Adrenal gland (tissue), 5 donors: ENCODE measurements at regions not wholly inside any gene's neighbourhood (a gene's known extent, or its start where the extent isn't known, plus 50 kb on each side); places are given as distances from the start of the nearest gene placed in this dataset.

Source experiments
- POLR2A ChIP-seq, 2 donors: fragments of 450-650 bp; IDR thresholded peaks; one replicate each; pipeline ENCODE4 v1.6.1; 2017; ENCODE audit warnings: antibody characterized with exemption in 2 of 2, mild to moderate bottlenecking in 2 of 2, moderate library complexity in 1 of 2
- TF ChIP-seq, protein P1 (sequence below), 6 experiments: fragments of 450-650 bp in 4 of 6; fragments of 200-600 bp in 2 of 6; sonication (generic) in 1 of 6; IDR thresholded peaks; 1 replicate in 5 of 6; 2 replicates in 1 of 6; pipeline versions ENCODE4 v1.5.1 to v1.8.0; 2016 to 2021; ENCODE audit warnings: antibody characterized with exemption in 6 of 6, mild to moderate bottlenecking in 2 of 6, moderate library complexity in 1 of 6
- donor health status: DM: no; HTN: no; CAD: no.

DNA sequence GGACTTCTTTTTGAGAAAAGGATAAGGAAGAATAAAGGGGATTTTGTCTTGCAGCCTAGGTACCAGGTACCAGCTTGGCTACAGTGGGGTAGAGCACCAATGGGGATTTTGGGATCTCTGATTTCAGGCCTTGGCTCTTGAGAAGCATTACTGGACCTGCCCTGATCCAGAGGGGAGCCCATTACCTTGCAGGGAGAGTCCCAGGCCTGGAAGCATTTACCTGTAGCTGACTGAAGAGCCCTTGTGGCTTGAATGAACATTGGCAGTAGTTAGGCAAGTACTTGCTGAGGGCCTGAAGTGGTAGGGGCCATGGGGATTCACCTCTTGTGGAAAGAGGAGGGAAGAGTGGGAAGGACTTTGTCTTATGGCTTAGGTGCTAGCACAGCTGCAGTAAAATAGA is 308.2 kb upstream of the FBXO33 start:
- no peak for TF ChIP-seq POLR2A (IDR thresholded peaks at IDR 0.05)
- TF ChIP-seq, protein P1, sequence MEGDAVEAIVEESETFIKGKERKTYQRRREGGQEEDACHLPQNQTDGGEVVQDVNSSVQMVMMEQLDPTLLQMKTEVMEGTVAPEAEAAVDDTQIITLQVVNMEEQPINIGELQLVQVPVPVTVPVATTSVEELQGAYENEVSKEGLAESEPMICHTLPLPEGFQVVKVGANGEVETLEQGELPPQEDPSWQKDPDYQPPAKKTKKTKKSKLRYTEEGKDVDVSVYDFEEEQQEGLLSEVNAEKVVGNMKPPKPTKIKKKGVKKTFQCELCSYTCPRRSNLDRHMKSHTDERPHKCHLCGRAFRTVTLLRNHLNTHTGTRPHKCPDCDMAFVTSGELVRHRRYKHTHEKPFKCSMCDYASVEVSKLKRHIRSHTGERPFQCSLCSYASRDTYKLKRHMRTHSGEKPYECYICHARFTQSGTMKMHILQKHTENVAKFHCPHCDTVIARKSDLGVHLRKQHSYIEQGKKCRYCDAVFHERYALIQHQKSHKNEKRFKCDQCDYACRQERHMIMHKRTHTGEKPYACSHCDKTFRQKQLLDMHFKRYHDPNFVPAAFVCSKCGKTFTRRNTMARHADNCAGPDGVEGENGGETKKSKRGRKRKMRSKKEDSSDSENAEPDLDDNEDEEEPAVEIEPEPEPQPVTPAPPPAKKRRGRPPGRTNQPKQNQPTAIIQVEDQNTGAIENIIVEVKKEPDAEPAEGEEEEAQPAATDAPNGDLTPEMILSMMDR (IDR thresholded peaks at IDR 0.05) = no peak
